Activated naive CD4-positive, alpha-beta T cell treated with anti-CD3 and anti-CD28 coated beads, Interleukin-2, amount 50 U/mL, for 16 hours (primary cell): ENCODE measurements at regions not wholly inside any gene's neighbourhood (a gene's known extent, or its start where the extent isn't known, plus 50 kb on each side); places are given as distances from the start of the nearest gene placed in this dataset.

Experiments used
- DNase-seq: peaks from one replicate; pipeline ENCODE4 v3.0.0-alpha.2; 2020

DNA sequence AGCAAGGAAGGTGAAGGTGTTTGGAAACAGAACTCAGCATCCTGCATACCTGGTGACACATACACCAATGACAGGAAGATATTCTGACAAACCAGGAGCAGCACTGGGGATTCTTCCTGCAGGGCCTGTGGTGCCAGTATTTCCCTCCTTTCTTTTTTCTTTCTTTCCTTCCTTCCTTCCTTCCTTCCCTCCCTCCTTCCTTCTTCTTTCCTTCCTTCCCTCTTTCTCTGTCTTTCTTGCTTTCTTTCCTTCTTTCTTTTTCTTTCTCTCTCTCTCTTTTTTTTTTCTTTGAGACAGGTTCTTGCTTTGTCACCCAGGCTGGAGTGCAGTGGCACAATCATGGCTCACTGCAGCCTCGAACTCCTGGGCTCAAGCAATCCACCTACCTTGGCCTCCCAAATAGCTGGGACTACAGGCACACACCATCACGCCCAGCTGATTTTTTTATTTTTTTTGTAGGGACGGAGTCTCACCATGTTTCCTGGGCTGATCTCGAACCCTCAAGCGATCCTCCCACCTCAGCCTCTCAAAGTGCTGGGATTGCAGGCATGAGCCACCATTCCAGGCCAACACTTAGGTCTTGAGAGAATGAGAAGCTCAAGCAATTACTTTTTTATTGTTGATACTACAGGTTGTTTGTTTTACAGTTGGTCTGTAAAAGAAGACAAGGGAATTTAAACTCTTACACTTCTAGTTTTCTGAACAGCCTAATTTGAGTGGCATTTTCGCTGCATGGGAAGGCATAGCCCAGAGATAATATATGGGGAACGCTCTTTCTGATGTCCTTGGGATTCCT is 54.7 kb upstream of the GATA6 start:
- DNase-seq: no peak

DNA sequence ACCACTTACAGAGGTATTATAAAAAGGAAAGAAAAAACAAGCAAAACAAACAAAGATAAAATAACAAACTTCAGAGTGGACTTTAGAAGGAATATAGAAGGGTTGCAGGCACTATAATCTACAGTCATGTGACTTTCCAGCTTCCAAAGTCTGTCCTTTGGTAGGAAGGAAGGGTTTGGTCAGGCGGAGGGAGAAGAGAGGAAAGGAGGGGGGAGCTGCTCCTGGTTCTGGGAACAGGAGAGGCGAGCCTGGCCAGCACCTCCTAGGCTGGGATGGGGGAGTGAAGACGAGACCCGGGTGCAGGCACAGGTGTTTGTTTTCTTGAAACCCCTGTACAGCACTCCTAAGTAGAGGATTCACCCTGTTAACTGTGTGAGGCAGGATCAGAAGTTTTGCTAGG is 53.8 kb upstream of the GATA6 start:
- DNase-seq: no peak
